Anterior cingulate cortex (tissue), 58 donors: ENCODE measurements at regions not wholly inside any gene's neighbourhood (a gene's known extent, or its start where the extent isn't known, plus 50 kb on each side); places are given as distances from the start of the nearest gene placed in this dataset.
A peak's percentile ranks its signal among the peaks of the same experiment; 100 is the strongest.
"Not testable (repeated sequence)": the region's sequence is repeated elsewhere in the genome, so short reads cannot be mapped to it uniquely, and the experiment has no call there.

Experiments used
- DNase-seq, 58 donors: peaks; one replicate each; lab custom pipeline; 2025; lab: John Stamatoyannopoulos, UW

DNA sequence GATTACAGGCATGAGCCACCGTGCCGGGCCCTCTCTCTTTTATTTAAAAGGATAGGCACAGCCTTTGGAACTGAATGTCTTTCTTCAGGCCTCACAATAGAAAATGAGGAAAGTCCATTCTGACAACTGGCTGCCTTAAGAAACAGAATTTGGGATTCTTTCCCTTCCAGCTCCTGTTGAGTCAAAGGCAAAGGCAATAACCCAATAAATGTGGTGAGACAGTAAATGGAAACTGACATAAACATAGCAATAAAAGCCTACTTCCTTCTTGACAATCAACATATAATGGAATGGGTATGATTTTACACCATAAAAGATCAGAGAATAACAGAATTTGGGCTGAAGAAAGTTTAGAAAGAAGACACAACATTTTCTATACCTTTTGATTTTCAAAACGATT, 52.7 kb upstream of the SRRM3 start:
- not testable (repeated sequence) for DNase-seq

DNA sequence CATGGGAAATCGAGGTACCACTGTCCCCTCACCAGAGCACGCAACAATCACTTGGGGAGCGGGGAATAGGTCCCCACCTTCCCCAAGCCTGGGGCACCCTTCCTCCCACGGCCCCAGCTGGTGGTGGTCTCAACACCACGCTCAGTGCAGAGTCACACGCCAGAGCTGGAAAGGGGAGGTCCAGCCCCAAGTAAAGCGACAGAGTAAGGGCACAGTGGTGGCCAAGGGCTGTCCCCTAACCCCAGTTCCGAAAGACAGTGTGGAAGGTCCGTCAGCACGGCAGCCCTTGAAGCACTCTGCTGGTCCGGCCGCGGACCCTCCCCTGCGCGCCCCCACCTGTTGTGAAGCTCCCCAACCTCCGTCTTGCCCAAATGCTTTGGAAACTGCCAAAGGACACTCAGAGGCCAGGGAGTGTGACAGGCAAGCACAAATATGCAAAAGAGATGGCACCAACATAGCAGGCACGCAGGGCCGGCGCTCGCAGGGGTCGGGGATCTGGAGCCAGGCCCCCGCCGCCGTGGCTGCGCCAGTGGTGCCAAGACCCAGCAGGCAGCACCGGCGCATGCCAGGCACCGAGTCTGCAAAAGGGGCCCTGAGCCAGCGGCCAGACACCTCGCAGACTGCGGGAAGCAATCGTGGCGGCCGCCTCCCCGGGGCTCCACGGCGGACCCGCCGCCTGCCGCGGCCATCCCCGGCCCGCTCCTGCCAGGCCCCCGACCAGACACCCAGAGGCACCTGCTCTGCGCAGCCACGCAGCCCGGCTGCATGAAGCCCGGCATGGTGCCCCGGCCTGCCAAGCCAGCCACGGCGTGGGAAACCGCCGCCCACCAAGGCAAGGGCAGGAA, 51.6 kb upstream of the SRRM3 start:
- DNase-seq: peak in 22 of 58 donors; percentile 7 to 51 (median 24)
